ENCODE measurements at regions not wholly inside any gene's neighbourhood (a gene's known extent, or its start where the extent isn't known, plus 50 kb on each side); places are given as distances from the start of the nearest gene placed in this dataset.

DNA sequence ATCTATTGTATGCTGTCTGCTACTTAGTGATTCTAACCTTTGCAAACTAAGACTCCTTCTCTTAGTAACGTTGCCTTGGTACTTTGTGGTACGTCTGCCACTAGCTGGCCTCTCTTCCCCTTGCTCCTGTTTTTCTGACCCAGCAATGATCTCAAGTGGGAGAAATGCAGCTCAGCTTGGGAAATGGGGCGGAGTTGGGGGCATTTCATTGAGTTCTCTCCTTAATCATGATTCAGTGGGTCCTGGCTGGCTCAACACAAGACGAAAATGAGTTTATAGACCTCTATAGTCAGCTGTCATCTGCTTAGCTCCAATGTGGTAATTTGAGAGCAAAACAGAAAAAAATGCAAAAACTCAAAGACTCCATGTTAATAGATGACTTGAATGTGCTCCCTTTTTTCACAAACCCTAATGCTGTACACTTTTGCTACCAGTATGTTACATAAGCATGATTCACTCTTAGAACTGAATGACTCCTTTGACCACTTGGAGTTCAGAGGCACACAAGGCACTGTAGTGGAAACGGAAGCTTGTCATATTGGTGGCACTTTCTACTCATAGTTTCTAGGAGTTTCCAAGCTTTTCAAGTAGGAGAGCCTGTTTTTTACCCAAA lies 55.3 kb upstream of the SOX4 start:
- Histone ChIP-seq H3K27ac (ENCODE audit: extremely low read depth, low read depth, low read length) (no peak overlapping the region), H3K4me1 (ENCODE audit: control insufficient read depth, insufficient read depth, low read length) (no peaks in the 10 kb centered on the region), H3K4me3 (ENCODE audit: low read depth, low read length) (no peak overlapping the region), H3K36me3 (ENCODE audit: control insufficient read depth in 2 of 2, insufficient read depth in 1 of 2, low read length in 2 of 2) (no peaks in the 10 kb centered on the region), H3K9me3 (ENCODE audit: control insufficient read depth, insufficient read depth, low read depth, low read length) (no peaks in the 10 kb centered on the region)
- POLR2A ChIA-PET, result interaction anchor here (1.3 kb wide), 1 partner anchor 55 kb away, joined by 5 read pairs; the partner anchor contains the start of gene SOX4
- TF ChIP-seq ZIC2 (tag by site-specific recombination; IDR thresholded peaks at IDR 0.05) (no peak), MZF1 (tag by site-specific recombination; IDR thresholded peaks at IDR 0.05; ENCODE audit: borderline replicate concordance) (no peak), SP7 (tag by site-specific recombination; IDR thresholded peaks at IDR 0.05) (no peak)
- TF ChIP-seq, protein P1, sequence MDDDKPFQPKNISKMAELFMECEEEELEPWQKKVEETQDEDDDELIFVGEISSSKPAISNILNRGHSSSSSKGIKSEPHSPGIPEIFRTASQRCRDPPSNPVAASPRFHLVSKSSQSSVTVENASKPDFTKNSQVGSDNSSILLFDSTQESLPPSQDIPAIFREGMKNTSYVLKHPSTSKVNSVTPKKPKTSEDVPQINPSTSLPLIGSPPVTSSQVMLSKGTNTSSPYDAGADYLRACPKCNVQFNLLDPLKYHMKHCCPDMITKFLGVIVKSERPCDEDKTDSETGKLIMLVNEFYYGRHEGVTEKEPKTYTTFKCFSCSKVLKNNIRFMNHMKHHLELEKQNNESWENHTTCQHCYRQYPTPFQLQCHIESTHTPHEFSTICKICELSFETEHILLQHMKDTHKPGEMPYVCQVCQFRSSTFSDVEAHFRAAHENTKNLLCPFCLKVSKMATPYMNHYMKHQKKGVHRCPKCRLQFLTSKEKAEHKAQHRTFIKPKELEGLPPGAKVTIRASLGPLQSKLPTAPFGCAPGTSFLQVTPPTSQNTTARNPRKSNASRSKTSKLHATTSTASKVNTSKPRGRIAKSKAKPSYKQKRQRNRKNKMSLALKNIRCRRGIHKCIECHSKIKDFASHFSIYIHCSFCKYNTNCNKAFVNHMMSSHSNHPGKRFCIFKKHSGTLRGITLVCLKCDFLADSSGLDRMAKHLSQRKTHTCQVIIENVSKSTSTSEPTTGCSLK (tag by site-specific recombination; IDR thresholded peaks at IDR 0.05), result no peak
- CTCF ChIA-PET, result interaction anchor here (0.5 to 0.9 kb wide), 2 partner anchors 8 kb away, joined by 3 read pairs; no protein-coding TSS in a partner anchor

DNA sequence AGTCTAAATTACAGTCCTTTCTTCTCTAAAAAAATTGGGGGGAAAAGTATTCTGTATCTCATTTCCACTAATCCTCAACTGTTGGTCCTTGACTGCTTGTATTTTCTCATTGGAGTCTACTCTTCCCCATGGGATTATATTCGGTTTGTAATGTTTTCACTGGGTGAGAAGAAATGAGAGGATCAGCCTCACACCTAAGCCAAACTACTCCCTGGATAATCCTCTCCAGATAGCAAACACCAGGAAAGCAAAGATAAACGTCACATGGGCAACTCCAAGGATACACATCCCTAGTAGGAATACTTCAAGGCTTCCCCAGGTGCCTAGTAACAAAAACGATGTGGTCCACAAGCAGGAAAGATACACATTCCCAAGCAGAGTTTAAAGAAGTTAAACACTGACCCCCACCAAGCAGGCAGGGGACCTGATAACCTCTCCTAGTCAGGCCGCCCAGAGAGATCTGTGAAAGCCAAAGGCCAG lies 53.9 kb upstream of the SOX4 start:
- Histone ChIP-seq H3K27ac (ENCODE audit: extremely low read depth, low read depth, low read length) (no peak overlapping the region), H3K9me3 (ENCODE audit: control insufficient read depth, insufficient read depth, low read depth, low read length) (no peaks in the 10 kb centered on the region), H3K4me1 (ENCODE audit: control insufficient read depth, insufficient read depth, low read length) (no peaks in the 10 kb centered on the region), H3K36me3 (ENCODE audit: control insufficient read depth in 2 of 2, insufficient read depth in 1 of 2, low read length in 2 of 2) (no peaks in the 10 kb centered on the region), H3K4me3 (ENCODE audit: low read depth, low read length) (no peak overlapping the region)
- POLR2A ChIA-PET, result interaction anchor here (1.3 kb wide), 1 partner anchor 54 kb away, joined by 5 read pairs; the partner anchor contains the start of gene SOX4
- no peak for TF ChIP-seq ZNF2 (tag by site-specific recombination; IDR thresholded peaks at IDR 0.05)
- no peak for TF ChIP-seq ZNF146 (tag by site-specific recombination; IDR thresholded peaks at IDR 0.05)
- TF ChIP-seq ZNF549 (tag by site-specific recombination; IDR thresholded peaks at IDR 0.05), result no peak
- no peak for TF ChIP-seq ZNF157 (tag by site-specific recombination; IDR thresholded peaks at IDR 0.05)
- TF ChIP-seq, protein P2, sequence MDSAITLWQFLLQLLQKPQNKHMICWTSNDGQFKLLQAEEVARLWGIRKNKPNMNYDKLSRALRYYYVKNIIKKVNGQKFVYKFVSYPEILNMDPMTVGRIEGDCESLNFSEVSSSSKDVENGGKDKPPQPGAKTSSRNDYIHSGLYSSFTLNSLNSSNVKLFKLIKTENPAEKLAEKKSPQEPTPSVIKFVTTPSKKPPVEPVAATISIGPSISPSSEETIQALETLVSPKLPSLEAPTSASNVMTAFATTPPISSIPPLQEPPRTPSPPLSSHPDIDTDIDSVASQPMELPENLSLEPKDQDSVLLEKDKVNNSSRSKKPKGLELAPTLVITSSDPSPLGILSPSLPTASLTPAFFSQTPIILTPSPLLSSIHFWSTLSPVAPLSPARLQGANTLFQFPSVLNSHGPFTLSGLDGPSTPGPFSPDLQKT (IDR thresholded peaks at IDR 0.05; ENCODE audit: borderline replicate concordance, low read depth, low read length), result no peak
- TF ChIP-seq KLF8 (tag by site-specific recombination; IDR thresholded peaks at IDR 0.05), result no peak
- TF ChIP-seq ZFP37 (tag by site-specific recombination; IDR thresholded peaks at IDR 0.05), result no peak
- no peak for TF ChIP-seq YY1 (tag by site-specific recombination; IDR thresholded peaks at IDR 0.05)
- no peak for TF ChIP-seq ZNF10 (tag by site-specific recombination; IDR thresholded peaks at IDR 0.05)
- TF ChIP-seq, protein P3, sequence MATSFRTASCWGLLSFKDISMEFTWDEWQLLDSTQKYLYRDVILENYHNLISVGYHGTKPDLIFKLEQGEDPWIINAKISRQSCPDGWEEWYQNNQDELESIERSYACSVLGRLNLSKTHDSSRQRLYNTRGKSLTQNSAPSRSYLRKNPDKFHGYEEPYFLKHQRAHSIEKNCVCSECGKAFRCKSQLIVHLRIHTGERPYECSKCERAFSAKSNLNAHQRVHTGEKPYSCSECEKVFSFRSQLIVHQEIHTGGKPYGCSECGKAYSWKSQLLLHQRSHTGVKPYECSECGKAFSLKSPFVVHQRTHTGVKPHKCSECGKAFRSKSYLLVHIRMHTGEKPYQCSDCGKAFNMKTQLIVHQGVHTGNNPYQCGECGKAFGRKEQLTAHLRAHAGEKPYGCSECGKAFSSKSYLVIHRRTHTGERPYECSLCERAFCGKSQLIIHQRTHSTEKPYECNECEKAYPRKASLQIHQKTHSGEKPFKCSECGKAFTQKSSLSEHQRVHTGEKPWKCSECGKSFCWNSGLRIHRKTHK (tag by site-specific recombination; IDR thresholded peaks at IDR 0.05), result no peak
- TF ChIP-seq, protein P4, sequence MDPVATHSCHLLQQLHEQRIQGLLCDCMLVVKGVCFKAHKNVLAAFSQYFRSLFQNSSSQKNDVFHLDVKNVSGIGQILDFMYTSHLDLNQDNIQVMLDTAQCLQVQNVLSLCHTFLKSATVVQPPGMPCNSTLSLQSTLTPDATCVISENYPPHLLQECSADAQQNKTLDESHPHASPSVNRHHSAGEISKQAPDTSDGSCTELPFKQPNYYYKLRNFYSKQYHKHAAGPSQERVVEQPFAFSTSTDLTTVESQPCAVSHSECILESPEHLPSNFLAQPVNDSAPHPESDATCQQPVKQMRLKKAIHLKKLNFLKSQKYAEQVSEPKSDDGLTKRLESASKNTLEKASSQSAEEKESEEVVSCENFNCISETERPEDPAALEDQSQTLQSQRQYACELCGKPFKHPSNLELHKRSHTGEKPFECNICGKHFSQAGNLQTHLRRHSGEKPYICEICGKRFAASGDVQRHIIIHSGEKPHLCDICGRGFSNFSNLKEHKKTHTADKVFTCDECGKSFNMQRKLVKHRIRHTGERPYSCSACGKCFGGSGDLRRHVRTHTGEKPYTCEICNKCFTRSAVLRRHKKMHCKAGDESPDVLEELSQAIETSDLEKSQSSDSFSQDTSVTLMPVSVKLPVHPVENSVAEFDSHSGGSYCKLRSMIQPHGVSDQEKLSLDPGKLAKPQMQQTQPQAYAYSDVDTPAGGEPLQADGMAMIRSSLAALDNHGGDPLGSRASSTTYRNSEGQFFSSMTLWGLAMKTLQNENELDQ (tag by site-specific recombination; IDR thresholded peaks at IDR 0.05; ENCODE audit: low read depth), result no peak
- no peak for TF ChIP-seq ZNF426 (tag by site-specific recombination; IDR thresholded peaks at IDR 0.05)
- TF ChIP-seq ZNF548 (tag by site-specific recombination; IDR thresholded peaks at IDR 0.05), result no peak
- no peak for TF ChIP-seq ZNF596 (tag by site-specific recombination; IDR thresholded peaks at IDR 0.05)
- no peak for TF ChIP-seq ZBTB21 (tag by site-specific recombination; IDR thresholded peaks at IDR 0.05)
- CTCF ChIA-PET, result no interaction called here
